HG02588 (cell line): ENCODE measurements at regions not wholly inside any gene's neighbourhood (a gene's known extent, or its start where the extent isn't known, plus 50 kb on each side); places are given as distances from the start of the nearest gene placed in this dataset.
A peak's percentile ranks its signal among the peaks of the same experiment; 100 is the strongest.

ENCODE experiments used
- ATAC-seq: cut with Tn5 transposase; IDR thresholded peaks from one replicate; pipeline ENCODE4 v1.9.1; 2021; ENCODE audit warnings: mild to moderate bottlenecking, moderate library complexity; ENCODE audit not compliant: unreplicated experiment

DNA sequence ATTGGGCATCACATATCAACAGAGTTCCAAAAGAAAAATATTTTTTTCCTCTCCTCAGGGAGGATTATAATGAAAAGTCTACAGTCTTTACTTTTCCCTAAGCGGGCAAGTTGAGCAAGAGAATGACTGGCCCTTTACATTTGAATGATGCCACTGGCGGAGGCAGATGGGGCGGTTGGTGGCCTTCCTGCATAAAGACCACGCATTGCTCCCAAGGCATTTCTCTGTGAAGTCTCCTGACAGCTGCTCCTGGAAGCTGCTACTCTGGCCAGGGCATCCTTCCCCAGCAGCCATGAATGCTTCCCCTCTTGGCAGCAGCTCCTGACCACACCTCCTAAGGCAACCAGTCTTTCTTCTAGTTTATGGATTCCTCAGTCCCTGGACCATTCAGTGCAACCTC is 161.1 kb upstream of the RRP15 start:
- no peak for ATAC-seq

- ATAC-seq = no peak
These were observed 149.7 kb upstream of the RRP15 start for GRCh38 chr1:218135371-218135770.

- ATAC-seq = no peak
These were observed 145.3 kb upstream of the RRP15 start for GRCh38 chr1:218139761-218140160.

GRCh38 chr1:218156595-218156994 is 128.5 kb upstream of the RRP15 start:
- ATAC-seq = no peak

DNA sequence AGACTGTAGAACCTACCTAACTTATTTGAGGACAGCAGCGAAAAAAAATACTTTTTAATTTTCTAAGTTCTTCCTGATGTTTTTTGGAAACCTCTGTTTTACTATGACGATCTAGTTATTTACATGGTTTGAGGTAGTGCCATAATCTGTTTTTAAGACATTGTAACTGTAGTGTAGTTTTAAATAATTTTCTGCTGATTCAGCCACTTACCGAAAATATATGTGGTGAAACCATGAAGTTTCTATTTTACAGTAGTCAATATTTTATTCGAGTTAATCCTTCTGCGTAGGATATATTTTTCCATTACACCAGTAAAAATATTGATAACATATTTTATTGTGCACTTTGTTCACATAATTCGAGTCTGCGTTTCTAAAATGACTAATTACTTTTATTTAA is 121.7 kb upstream of the RRP15 start:
- ATAC-seq = no peak

DNA sequence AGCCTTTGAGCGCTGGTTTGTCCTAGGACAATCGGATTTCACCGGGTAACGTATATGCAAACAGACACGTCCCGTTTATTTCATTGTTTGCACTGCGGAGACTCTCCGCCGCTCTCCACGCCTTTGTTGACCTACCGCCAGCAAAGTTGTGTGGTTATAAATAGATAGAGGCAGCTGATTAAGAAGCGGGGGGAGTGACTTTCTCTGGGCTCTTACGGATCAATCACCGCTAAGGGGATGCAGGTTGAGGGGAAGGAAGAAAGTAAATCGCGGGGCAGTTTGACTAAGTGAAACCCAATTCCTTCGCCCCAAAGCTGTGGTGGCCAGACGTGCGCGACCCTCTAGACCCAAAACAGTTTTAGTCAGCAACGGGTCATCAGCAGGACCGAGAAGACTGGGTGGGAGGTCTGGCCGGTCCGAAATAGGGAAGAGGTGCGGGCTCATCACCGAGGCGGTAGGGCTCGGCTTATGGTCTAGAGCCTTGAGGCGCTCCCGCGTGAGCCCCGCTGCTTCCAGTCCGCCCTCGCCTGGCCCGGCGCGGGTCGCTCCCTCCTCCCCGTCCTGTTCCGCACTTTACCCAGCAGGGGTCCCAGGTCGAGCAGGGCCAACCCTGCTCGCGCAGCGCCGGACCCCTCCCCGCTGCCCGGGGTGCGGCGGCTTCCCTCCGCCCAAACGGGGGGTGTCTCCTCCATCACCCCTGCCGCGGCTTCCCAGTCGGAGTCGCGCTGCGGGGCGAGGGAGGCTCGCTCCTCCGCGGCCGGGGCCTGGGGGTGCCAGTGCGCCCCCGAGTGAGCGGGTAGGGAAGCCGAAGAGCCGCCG is 120.8 kb upstream of the RRP15 start:
- peak; percentile 58 for ATAC-seq

DNA sequence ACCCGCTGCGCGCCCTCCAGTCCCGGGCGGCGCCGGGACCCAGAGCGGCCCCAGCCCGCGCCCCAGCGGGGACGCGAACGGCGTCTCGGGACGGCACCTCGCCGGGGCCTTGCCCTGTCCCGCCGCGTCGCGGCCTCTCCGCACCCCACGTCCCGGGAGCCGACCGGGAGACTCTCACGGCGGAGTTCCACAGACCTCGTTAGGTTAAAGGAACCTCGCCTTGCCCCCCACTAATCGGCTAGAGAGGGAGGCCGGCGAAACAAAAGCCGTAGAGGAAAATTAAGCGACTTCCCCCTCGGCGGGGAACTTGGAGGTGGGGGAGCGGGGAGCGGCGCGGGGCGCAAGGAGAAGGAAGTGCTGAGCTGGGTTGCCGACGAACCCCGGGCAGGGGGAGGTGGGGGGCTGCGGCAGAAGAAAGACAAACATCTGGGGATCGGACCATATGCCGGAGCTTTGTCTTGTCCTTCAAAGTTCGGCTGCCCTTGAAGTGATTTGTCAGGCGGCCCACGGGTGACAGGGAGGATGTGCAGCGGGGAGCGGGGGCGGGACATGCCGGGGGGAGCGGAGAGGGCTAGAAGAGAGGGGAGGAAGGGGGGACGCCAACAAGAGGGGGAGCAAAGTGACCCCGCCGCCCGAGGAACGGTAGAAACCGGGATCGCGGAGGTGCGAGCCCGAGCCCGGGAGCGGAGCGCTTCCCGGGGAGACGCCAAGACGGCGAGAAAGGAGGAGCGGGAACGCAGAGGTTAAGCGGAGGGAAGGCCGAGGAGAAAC is 120.0 kb upstream of the RRP15 start:
- peak; percentile 52 for ATAC-seq

DNA sequence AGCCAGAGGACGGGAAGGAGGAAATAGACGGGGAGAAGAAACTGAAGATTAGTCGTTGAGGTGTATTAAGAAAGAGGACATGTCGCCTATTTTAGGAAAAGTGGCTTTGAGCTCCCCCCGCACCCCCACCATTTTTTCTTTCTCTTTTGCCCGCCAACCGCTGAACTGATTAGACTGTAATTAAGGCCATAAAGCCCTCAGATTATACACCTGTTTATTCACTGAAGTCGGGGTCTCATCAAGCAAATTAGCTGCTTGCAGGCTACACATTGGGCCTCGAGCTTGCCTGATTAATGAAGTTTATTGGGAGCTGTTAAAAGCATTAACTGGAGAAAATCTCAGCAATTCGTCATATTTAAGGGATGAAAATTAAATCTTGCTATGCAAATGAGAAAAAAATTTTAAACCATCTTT is 119.4 kb upstream of the RRP15 start:
- no peak for ATAC-seq

DNA sequence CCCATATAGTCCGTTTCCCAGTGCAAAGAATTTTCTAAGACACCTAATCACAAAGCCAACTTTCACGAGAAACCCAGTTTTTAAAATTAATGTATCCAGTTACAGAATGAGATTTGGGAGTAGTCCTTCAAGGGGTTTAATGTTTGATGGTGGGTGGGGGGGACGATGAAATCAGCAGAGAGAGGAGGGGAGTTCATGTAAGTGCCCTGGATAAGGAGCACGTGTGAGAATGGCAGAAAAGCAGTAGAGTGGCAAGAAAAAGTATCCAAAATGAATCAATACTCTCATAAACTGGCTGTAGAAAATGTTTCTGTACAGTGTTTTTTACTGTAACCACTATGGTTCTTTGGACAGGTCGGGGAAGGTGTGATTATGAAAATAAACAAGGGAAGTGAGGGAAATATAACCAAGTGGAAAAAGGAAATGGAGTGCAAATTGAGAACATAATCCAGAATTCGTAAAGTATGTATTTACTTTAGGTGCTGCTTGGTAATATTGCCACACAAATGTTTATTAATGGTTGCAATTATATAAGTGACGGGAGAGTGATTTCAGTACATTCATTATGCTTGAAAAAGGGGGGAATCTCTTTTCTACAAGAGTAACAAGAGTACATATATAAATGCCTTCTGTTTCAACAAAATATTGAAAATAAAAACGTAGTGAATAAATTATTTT is 118.7 kb upstream of the RRP15 start:
- no peak for ATAC-seq

GRCh38 chr1:218171302-218171893 is 113.7 kb upstream of the RRP15 start:
- ATAC-seq = no peak

- no peak for ATAC-seq
These were observed 102.6 kb upstream of the RRP15 start for GRCh38 chr1:218182455-218182854.

DNA sequence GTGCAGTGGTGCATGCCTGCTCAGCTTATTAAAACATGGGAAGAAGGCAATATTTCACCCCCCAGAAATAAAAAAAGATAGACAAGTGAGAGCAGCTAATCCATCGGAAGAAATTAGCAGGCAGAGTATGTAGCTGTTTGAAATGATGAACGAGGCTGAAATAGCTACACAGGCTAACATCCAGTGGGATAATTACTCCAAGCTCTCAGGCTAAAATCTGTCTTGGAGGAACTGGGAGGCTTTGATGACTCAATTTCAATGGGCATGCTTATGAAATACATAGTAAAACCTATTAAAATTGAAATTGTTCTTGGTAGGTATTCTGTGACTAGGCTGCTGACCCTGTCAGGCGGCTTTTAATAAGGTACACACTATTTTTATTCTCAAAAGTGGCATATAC is 84.1 kb upstream of the RRP15 start:
- no peak for ATAC-seq

- no peak for ATAC-seq
These were observed 83.5 kb upstream of the RRP15 start for GRCh38 chr1:218201601-218202000.

GRCh38 chr1:218205721-218206120 is 79.4 kb upstream of the RRP15 start:
- ATAC-seq = no peak

GRCh38 chr1:218207194-218207593 is 77.9 kb upstream of the RRP15 start:
- no peak for ATAC-seq

GRCh38 chr1:218209351-218209861 is 75.7 kb upstream of the RRP15 start:
- ATAC-seq = no peak

- ATAC-seq = no peak
These were observed 73.9 kb upstream of the RRP15 start for GRCh38 chr1:218211241-218211640.

GRCh38 chr1:218217040-218217439 is 68.1 kb upstream of the RRP15 start:
- no peak for ATAC-seq

DNA sequence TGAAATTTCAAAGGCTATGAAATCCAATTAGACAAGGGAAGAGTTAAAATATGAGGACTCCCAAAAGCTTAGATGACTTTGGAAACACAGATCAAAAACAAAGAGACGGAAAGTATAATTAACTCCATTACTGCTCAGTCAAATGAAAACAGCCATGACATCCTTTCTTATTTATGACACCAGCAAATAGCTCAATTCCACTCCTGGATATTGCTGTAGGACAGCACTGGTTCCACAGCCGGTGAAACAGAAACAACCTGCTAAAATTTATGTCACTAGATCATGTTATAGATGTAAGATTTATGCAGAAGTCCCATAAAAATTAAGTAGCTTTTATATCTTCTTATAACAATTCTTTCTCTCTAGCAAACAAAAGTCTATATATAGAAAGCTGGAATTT is 65.6 kb upstream of the RRP15 start:
- no peak for ATAC-seq

GRCh38 chr1:218224101-218224500 is 61.0 kb upstream of the RRP15 start:
- ATAC-seq = no peak

DNA sequence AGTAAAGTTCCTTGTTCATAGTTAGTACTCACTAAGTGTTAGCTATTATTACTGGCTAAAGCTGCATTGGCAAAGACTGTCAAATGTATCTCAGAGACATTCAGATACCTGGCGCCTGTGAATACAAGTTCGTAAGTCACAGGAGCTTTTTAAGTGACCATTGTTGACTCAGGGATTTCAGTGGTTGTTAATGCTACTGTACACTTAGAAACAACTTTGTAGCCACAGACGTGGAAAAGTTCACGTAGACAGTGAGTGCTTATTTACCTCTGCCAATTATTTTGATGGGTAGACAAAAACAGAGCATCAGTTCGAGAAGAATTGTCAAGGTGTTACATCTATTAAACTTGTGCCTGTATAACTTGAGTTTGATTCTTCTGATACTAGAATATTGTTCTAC is 59.1 kb upstream of the RRP15 start:
- ATAC-seq = no peak
